HL-60 (cell line): ENCODE measurements at regions not wholly inside any gene's neighbourhood (a gene's known extent, or its start where the extent isn't known, plus 50 kb on each side); places are given as distances from the start of the nearest gene placed in this dataset.

Experiments
- CTCF ChIP-seq: IDR thresholded peaks from one replicate; pipeline ENCODE4 v1.5.1; 2011; ENCODE audit warnings: low read length, control low read depth, inconsistent platforms; ENCODE audit not compliant: insufficient read depth
- POLR2AphosphoS5 ChIP-seq: IDR thresholded peaks from 2 replicates; pipeline ENCODE4 v1.6.1; 2012; ENCODE audit warnings: low read depth
- REST ChIP-seq: IDR thresholded peaks from 2 replicates; pipeline ENCODE4 v1.6.1; 2012; ENCODE audit warnings: low read depth; ENCODE audit not compliant: insufficient replicate concordance

GRCh38 chr13:57302604-57303003 lies 135.6 kb downstream of the PRR20E start:
- no peak for TF ChIP-seq POLR2AphosphoS5
- TF ChIP-seq CTCF = no peak
- no peak for TF ChIP-seq REST
